GM19025 (cell line): ENCODE measurements at regions not wholly inside any gene's neighbourhood (a gene's known extent, or its start where the extent isn't known, plus 50 kb on each side); places are given as distances from the start of the nearest gene placed in this dataset.

ENCODE experiments used
- ATAC-seq: cut with Tn5 transposase; IDR thresholded peaks from one replicate; pipeline ENCODE4 v1.9.1; 2021; ENCODE audit warnings: mild to moderate bottlenecking, low read depth, moderate library complexity; ENCODE audit not compliant: unreplicated experiment

DNA sequence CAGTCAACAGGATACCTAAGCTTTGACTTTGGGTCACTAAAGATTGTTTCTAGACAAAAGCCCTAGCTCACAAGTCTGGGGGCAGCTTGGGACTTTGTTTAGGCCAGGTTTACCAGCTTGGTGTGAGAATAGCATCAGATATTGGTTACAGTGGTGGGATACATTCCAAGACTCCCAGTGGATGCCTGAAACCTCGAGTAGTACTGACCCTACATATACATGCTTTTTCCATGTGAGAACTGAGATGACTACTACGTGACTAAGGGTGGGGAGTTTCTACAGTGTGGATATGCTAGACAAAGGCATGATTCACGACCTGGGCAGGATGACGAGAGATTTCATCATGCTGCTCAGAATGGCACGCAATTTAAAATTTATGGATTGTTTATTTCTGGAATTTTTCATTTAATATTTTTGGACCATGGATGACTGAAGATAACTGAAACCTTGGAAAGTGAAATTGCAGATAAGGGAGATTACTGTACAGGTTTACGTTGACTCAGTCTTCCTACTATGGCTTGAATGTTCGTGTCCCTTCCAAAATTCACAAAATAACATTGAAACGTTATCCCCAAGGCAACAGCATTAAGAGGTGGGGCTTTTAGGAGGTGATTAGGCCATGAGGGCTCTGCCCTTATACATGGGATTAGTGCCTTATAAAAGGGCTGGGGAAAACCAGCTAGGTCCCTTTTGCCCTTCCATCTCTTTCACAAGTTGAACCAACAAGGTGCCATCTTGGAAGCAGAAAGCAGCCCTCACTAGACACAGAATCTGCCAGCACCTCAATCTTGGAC is 50.2 kb upstream of the CTAGE1 start:
- no peak for ATAC-seq

- no peak for ATAC-seq
Measured at GRCh38 chr18:22468554-22468891, 50.8 kb upstream of the CTAGE1 start.

DNA sequence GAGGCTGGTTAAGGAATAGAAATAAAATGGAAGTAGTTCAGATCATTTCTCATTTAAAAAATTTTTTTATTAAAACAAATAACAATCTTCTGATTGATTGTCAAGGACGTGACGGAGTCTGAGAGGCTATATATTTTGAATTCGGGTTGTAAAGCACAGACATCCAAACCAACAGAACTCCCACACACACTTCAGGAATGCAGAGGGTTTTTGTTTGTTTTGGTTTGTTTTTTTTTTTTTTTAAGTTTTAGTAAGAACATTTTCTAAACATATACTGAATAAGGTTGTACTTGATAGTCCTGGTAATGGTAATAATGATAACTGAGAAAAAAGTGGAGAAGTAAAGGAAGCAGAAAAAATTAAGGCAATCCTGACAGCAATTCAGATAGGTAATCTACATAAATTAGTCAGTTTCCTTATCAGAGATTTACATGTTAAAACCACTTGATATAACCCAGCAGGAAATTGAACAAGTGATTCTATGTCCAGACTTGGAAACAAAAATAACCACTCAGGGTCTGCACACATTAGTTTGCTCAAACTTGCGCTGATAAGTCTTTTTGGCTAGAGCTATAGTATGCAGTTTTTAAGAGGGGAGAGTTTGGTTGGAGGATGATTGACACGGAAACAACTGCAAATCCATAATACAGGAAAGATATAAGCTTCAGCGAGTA is 51.5 kb upstream of the CTAGE1 start:
- ATAC-seq = no peak

DNA sequence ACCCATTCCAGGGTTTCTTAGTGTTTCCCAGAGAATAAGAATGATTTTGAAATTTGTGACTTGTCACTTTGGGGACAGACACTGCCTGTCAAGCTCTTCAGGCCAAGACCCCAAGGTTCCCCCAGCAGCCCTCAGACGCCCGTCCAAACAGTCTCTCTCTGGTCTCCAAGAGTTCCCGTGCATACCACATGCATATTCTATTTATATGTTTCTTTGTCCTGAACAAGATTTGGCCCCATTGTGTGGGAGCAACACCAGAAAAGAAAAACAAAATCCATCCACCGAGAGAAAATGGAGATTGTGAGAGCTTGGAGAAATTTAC is 52.2 kb upstream of the CTAGE1 start:
- no peak for ATAC-seq

DNA sequence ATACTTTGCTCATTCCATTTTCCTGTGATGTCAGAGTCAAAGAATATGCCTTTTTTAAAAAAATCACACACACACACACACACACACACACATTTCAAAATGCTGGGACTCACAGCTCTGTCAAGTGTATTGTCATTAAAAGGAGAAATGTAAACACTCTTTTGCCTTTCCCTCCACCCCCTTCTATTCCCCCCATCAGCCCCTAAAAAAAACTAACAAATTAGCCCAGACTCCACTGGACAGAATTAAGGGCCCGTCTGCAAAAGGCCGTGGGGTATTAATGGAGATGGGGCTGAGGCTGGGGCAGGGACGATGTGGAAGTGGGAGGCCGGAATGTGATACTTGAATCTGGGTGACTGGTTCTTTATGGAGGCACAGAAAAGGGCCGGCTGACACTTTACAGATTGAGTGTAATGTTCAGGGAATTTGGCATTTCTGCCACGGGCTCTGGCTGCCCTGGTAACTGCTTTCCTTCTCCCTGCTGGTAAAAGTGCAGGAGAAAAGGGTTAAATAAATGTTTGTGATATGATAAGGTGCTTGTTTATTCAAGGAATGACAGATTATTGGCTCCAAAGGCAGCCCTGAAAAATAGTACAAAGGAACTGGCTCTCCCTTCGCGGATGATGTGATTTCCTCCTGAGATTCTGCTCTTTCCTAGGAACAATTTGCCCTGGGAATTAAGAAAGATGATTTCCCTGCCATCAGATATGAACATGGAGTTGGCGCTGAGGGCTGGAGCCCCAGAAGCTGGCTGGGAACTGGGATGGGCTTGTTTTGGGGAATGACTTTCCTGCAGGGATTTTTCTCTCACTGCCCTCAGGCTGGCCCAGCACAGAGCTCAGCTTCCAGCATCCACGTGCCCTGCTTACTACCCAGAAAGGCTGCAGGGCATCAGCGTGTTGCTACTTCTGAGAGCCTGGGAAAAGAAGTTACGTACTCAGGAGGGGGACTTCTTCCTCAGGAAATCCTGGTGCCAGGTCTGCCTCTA is 52.8 kb upstream of the CTAGE1 start:
- ATAC-seq = no peak

- no peak for ATAC-seq
Measured at GRCh38 chr18:22471546-22472131, 53.9 kb upstream of the CTAGE1 start.

DNA sequence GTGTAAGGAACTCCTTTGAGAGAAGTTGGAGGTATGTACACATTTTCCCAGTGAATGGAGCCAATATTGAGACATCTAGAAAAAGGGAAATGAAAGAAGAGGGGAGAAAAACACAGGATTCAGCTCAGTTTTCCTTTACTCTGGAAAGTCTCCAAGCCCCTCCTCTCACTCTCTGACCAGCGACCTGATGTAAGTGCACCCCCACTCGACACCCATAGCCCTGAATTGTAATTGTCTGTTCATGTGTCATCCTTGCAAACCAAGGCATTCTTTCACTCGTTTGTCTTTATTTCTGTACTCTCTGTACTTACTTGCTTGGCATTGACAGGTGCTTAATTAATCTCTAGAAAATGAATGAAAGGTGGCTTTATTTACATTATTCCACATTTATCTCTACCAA is 55.7 kb upstream of the CTAGE1 start:
- ATAC-seq = no peak

DNA sequence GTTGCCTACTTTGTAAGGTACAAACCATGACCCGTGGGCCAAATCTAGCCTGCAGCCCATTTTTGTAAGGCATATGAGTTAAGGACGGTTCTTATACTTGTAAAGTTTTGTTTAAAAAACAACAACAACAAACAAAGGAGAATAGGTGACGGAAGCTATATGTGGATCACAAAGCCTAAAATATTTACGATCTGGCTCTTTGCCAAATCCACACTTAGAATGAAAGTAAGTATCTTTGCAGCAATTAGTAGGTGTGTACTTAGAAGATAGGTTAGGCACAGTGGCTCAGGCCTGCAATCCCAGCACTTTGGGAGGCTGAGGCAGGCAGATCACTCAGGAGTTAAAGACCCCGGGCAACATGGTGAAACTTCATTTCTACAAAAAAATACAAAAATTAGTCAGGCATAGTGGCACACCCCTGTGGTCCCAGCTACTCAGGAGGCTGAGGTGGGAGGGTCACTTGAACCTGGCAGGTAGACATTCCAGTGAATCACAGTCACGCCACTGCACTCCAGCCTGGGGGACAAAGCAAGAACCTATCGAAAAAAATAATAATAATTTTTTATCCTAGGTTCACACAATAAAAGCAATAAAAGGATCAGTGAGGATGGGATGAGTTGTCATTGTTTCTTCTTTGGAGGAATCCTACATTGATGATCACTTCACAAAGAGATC is 57.8 kb upstream of the CTAGE1 start:
- no peak for ATAC-seq

DNA sequence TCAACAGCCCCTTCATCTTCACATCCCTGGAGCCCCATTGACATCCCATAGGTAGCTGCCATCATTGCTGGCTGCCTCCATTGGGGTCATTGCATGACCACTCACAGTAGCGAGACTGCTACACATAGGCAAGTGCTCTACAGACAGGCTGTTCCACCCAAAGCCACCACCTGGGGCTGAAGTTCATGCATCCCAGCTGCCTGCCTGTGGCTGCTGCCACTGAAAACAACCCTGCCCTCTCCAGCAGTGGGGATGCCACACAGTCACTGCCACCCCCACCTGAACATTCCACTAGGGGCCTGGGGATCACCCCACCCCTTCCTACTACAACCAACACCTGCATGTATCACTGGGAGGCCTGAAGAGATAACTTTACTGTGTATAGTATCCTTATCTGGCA is 59.5 kb upstream of the CTAGE1 start:
- no peak for ATAC-seq

- ATAC-seq = no peak
Measured at GRCh38 chr18:22482948-22483347, 65.2 kb upstream of the CTAGE1 start.

DNA sequence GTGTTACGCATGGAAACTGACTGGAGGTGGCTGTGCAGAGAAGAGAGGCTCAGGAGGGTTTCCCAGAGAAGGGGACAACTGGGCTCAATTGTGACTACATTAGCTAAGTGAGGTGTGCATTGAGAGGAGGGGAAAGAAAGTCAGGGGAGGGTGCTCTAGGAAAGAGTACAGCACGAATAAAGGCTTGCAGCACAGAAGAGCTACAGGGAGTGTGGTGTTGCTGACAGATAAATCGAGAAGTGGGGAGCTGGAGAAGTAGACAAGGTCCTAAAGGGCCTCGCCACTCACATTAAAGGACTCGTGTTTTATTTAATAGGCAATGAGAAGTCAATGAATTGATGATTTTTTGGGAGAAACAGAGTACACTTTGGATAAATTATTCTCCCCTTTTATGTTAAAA is 65.7 kb upstream of the CTAGE1 start:
- ATAC-seq = no peak

GRCh38 chr18:22484471-22484870 is 66.8 kb upstream of the CTAGE1 start:
- ATAC-seq = no peak

DNA sequence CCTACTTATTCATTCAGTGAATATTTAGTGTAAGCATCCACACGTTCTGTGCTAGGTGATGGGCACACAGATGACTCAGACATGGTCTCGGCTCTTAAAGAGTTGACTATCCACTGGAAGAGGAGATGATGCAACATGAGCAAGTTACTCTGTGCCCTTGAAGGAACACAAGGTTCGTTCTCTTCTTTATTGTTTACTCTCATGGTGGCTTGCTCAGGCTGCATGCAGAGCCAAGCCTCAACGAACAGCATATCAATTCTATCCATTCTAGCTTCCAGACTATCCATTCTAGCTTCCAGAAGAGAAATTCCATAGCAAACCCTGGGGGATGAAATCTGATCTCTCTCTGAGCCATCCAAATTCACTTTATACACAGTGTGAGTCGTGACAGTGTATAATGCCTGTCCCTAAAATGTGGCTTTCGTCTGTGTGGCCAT is 68.1 kb upstream of the CTAGE1 start:
- no peak for ATAC-seq

- ATAC-seq = no peak
Measured at GRCh38 chr18:22486667-22487066, 69.0 kb upstream of the CTAGE1 start.

DNA sequence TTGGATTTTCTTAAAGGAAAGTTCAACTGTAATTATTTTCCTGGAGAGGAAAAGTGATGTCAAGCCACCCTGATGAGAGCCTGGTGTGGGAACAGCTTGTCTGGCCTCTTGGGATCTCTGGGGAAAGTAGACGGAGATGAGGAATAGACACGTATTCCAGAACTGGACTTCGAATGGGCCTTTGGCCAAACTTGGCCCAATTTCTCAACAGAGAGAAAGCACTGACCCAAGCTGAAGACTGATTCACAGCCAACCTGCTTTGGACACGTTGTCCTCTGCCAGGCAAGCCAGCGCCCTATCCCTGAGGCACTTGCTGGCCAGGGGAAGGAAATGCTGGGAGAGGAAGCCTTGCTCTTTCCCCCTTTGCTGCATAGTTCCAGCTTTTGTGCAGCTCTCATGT is 70.8 kb upstream of the CTAGE1 start:
- ATAC-seq = no peak

- ATAC-seq = no peak
Measured at GRCh38 chr18:22489704-22490103, 72.0 kb upstream of the CTAGE1 start.

GRCh38 chr18:22490429-22490846 is 72.7 kb upstream of the CTAGE1 start:
- ATAC-seq = no peak

GRCh38 chr18:22493255-22493654 is 75.5 kb upstream of the CTAGE1 start:
- ATAC-seq = no peak

GRCh38 chr18:22493940-22494339 is 76.2 kb upstream of the CTAGE1 start:
- ATAC-seq = no peak

- ATAC-seq = no peak
Measured at GRCh38 chr18:22494771-22495170, 77.1 kb upstream of the CTAGE1 start.
